CD14-positive monocyte (primary cell): ENCODE measurements at regions not wholly inside any gene's neighbourhood (a gene's known extent, or its start where the extent isn't known, plus 50 kb on each side); places are given as distances from the start of the nearest gene placed in this dataset.

Source experiments
- DNase-seq, 3 donors: peaks; one replicate each; pipeline ENCODE4 v3.0.0-alpha.2; 2011 to 2022
- H2AFZ ChIP-seq: 2 replicates; pipeline ENCODE4 v1.6.0; 2012; ENCODE audit warnings: mild to moderate bottlenecking, low read depth, low read length, inconsistent platforms; ENCODE audit not compliant: insufficient read depth, poor library complexity, severe bottlenecking
- H3K27ac ChIP-seq, 2 donors: 1 replicate in 1 of 2; 2 replicates in 1 of 2; pipeline ENCODE4 v1.5.1; 2012 to 2013; ENCODE audit warnings: low read length in 2 of 2, control low read depth in 1 of 2, inconsistent platforms in 1 of 2, low read depth in 1 of 2, mild to moderate bottlenecking in 1 of 2
- H3K27me3 ChIP-seq, 2 donors: one replicate each; pipeline versions ENCODE4 v1.6.0 to v1.6.1; 2011 to 2013; ENCODE audit warnings: low read length in 2 of 2; ENCODE audit not compliant: control insufficient read depth in 2 of 2, insufficient read depth in 2 of 2
- H3K36me3 ChIP-seq, 2 donors: replicated peaks in 1 of 2; 1 replicate in 1 of 2; 2 replicates in 1 of 2; pipeline versions ENCODE4 v1.5.1 to v1.6.1; 2012 to 2013; ENCODE audit warnings: low read length in 2 of 2, control low read depth in 1 of 2, inconsistent platforms in 1 of 2, mild to moderate bottlenecking in 1 of 2; ENCODE audit not compliant: insufficient read depth in 2 of 2, control insufficient read depth in 1 of 2
- H3K4me1 ChIP-seq, 2 donors: 1 replicate in 1 of 2; 2 replicates in 1 of 2; pipeline versions ENCODE4 v1.5.1 to v1.6.1; 2012 to 2013; ENCODE audit warnings: low read length in 2 of 2, control low read depth in 1 of 2, inconsistent platforms in 1 of 2, mild to moderate bottlenecking in 1 of 2, moderate library complexity in 1 of 2; ENCODE audit not compliant: insufficient read depth in 2 of 2, control insufficient read depth in 1 of 2
- H3K4me2 ChIP-seq: replicated peaks from 2 replicates; pipeline ENCODE3; 2012; ENCODE audit warnings: low read length, moderate library complexity, mild to moderate bottlenecking; ENCODE audit not compliant: poor library complexity, severe bottlenecking; ENCODE audit errors: extremely low read depth
- H3K4me3 ChIP-seq, 3 experiments: fragments of 200-600 bp in 1 of 3; sonication (generic) in 1 of 3; replicated peaks in 1 of 3; 1 replicate in 2 of 3; 2 replicates in 1 of 3; pipeline ENCODE4 v1.5.1; 2011 to 2013; ENCODE audit warnings: low read length in 3 of 3, mild to moderate bottlenecking in 3 of 3, control low read depth in 2 of 3, low read depth in 2 of 3, inconsistent platforms in 1 of 3, moderate library complexity in 1 of 3
- H3K79me2 ChIP-seq: 2 replicates; pipeline ENCODE4 v1.6.0; 2012; ENCODE audit warnings: mild to moderate bottlenecking, control low read depth, inconsistent platforms, low read length, moderate library complexity; ENCODE audit not compliant: insufficient read depth
- H3K9ac ChIP-seq: 2 replicates; pipeline ENCODE4 v1.6.0; 2017; ENCODE audit warnings: low read length, mild to moderate bottlenecking; ENCODE audit not compliant: insufficient read depth, poor library complexity, severe bottlenecking
- H3K9me3 ChIP-seq, 2 donors: replicated peaks in 1 of 2; 1 replicate in 1 of 2; 2 replicates in 1 of 2; pipeline versions ENCODE4 v1.5.1 to v1.6.1; 2012 to 2013; ENCODE audit warnings: low read length in 2 of 2, control low read depth in 1 of 2; ENCODE audit not compliant: control insufficient read depth in 1 of 2, insufficient read depth in 1 of 2
- H4K20me1 ChIP-seq: 2 replicates; pipeline ENCODE4 v1.6.0; 2012; ENCODE audit warnings: mild to moderate bottlenecking, low read length, control low read depth, moderate library complexity; ENCODE audit not compliant: insufficient read depth
- H3K27ac Mint-ChIP-seq, 7 donors: one replicate each; pipeline ENCODE4 v1.8.0; 2020; ENCODE audit warnings: mild to moderate bottlenecking in 7 of 7, mixed read lengths in 7 of 7, moderate library complexity in 6 of 7, inconsistent platforms in 2 of 7
- H3K27me3 Mint-ChIP-seq, 3 donors: one replicate each; pipeline ENCODE4 v1.8.0; 2021 to 2022; ENCODE audit warnings: low read depth in 3 of 3, mild to moderate bottlenecking in 3 of 3, mixed read lengths in 3 of 3, moderate library complexity in 3 of 3, inconsistent platforms in 1 of 3
- H3K36me3 Mint-ChIP-seq, 2 donors: one replicate each; pipeline ENCODE4 v1.8.0; 2020; ENCODE audit warnings: mixed read lengths in 2 of 2, inconsistent platforms in 1 of 2, mild to moderate bottlenecking in 1 of 2
- H3K4me1 Mint-ChIP-seq: one replicate; pipeline ENCODE4 v1.8.0; 2020; ENCODE audit warnings: mild to moderate bottlenecking, mixed read lengths
- H3K4me3 Mint-ChIP-seq, 2 donors: one replicate each; pipeline ENCODE4 v1.8.0; 2020; ENCODE audit warnings: mild to moderate bottlenecking in 2 of 2, mixed read lengths in 2 of 2, moderate library complexity in 1 of 2
- H3K9me3 Mint-ChIP-seq, 7 donors: one replicate each; pipeline ENCODE4 v1.8.0; 2020 to 2022; ENCODE audit warnings: mixed read lengths in 7 of 7, mild to moderate bottlenecking in 6 of 7, moderate library complexity in 6 of 7, inconsistent platforms in 2 of 7
- CTCF ChIP-seq: fragments of 200-600 bp; IDR thresholded peaks from one replicate; pipeline ENCODE4 v1.8.0; 2022; ENCODE audit warnings: antibody characterized with exemption, mild to moderate bottlenecking
- WGBS: methylation state at CpG from one replicate; pipeline ENCODE4 v1.1.5; 2013; ENCODE audit warnings: missing lambda C conversion rate; ENCODE audit not compliant: insufficient coverage; 5-methylcytosine and 5-hydroxymethylcytosine counted together
- intact Hi-C, 2 donors: fragments of 100-400 bp; cut with micrococcal nuclease; formaldehyde crosslinking; loops; one replicate each; pipeline versions ENCODE4 v1.15.0 to v1.15.1; 2023

GRCh38 chr15:62803856-62804400 is 238.6 kb upstream of the TPM1 start:
- 100% methylated on average over 3 of the region's 5 CpGs for WGBS
- TF ChIP-seq CTCF, result no peak
- no peaks in the 10 kb centered on the region for H3K9me3 Mint-ChIP-seq
- no peak for DNase-seq
- H3K4me2 ChIP-seq, result no peak overlapping the region
- H3K27ac ChIP-seq, result no peak overlapping the region
- no peaks in the 10 kb centered on the region for H3K36me3 ChIP-seq
- H3K27me3 ChIP-seq, result no peaks in the 10 kb centered on the region
- no peak overlapping the region for H3K4me3 Mint-ChIP-seq
- H3K4me3 ChIP-seq, result no peak overlapping the region
- no peaks in the 10 kb centered on the region for H3K36me3 Mint-ChIP-seq
- intact Hi-C loops, result no loop called here
- H3K27me3 Mint-ChIP-seq, result no peaks in the 10 kb centered on the region
- no peaks in the 10 kb centered on the region for H3K9me3 ChIP-seq
- no peak overlapping the region for H3K9ac ChIP-seq
- no peaks in the 10 kb centered on the region for H3K4me1 Mint-ChIP-seq
- H4K20me1 ChIP-seq, result no peaks in the 10 kb centered on the region
- no peaks in the 10 kb centered on the region for H3K79me2 ChIP-seq
- H3K27ac Mint-ChIP-seq, result no peak overlapping the region
- H3K4me1 ChIP-seq, result no peaks in the 10 kb centered on the region
- no peak overlapping the region for H2AFZ ChIP-seq

GRCh38 chr15:62805502-62805901 is 237.0 kb upstream of the TPM1 start:
- intact Hi-C loops, result no loop called here
- 96% methylated on average over 8 of the region's 9 CpGs for WGBS
- Mint-ChIP-seq H3K27me3 (no peaks in the 10 kb centered on the region), H3K27ac (no peak overlapping the region), H3K9me3 (no peaks in the 10 kb centered on the region), H3K4me3 (no peak overlapping the region), H3K36me3 (no peaks in the 10 kb centered on the region), H3K4me1 (no peaks in the 10 kb centered on the region)
- H3K27me3 ChIP-seq, result no peaks in the 10 kb centered on the region
- H3K9me3 ChIP-seq, result no peaks in the 10 kb centered on the region
- no peak overlapping the region for H3K4me3 ChIP-seq
- H3K36me3 ChIP-seq, result no peaks in the 10 kb centered on the region
- H3K79me2 ChIP-seq, result no peaks in the 10 kb centered on the region
- no peak overlapping the region for H2AFZ ChIP-seq
- no peaks in the 10 kb centered on the region for H4K20me1 ChIP-seq
- no peak overlapping the region for H3K4me2 ChIP-seq
- no peak for TF ChIP-seq CTCF
- no peaks in the 10 kb centered on the region for H3K4me1 ChIP-seq
- no peak overlapping the region for H3K9ac ChIP-seq
- DNase-seq, result no peak
- H3K27ac ChIP-seq, result no peak overlapping the region
